HG03066 (cell line): ENCODE measurements at regions not wholly inside any gene's neighbourhood (a gene's known extent, or its start where the extent isn't known, plus 50 kb on each side); places are given as distances from the start of the nearest gene placed in this dataset.

Experiments used
- ATAC-seq: cut with Tn5 transposase; IDR thresholded peaks from one replicate; pipeline ENCODE4 v1.9.1; 2021; ENCODE audit warnings: low read depth; ENCODE audit not compliant: unreplicated experiment

DNA sequence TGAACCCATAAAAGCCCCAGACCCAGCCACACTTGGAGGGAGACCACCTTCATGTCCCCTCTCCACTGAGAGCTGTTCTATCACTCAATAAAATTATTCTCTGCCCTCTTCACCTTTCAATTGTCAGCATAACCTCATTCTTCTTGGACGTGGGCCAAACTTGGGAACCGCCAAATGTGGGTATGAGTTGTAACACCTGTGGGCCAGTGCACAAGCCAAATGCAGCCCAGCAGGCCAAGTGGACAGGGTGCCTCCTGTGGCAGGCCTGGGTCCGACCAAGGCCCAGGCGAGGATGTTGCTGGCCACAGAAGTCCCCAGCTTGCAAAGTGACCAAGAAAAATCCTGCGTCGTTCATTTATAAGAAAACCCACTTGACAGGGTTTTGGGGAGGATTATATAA lies 621.2 kb downstream of the METTL15 start:
- ATAC-seq, result no peak

- ATAC-seq, result no peak
Observed at GRCh38 chr11:28728666-28729065, 620.5 kb downstream of the METTL15 start.

DNA sequence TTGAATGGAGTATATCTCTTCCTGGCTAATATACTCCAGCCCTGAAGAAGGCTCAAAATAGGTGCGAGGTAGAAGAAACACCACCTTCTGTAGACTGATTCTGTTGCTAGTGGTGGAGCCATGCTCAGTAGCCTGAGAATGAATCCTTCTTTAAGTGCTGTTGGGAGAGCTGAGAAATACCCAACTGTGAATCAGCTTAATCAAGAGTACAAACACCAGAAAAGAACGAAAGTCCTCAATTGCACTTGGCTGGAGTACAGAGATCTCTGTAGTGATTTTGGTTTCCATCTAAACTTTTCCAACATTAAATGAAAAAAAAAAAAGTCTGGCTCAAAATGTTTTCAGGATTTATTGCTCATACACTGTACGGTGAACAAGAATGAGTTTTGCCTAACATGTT lies 619.1 kb downstream of the METTL15 start:
- no peak for ATAC-seq

DNA sequence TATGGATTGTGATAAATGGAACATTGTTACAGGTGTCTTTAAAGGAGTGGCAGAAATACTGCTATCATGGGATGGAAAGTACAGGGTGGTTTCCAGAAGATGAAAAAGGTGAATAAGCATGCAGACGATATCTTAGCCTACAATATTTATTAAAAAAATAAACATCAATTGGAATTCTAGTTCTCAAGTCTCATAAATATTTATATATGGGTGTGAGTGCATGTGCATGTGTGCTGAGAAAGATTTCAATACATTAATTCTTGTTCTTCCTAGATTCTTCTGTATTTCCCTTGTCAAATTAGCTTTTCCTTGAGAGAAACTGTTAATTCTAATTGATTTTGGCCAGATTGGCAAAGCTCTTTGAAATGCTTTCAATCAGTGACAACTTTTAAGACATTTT lies 618.2 kb downstream of the METTL15 start:
- ATAC-seq, result no peak

GRCh38 chr11:28715726-28716125 lies 607.5 kb downstream of the METTL15 start:
- ATAC-seq, result no peak

DNA sequence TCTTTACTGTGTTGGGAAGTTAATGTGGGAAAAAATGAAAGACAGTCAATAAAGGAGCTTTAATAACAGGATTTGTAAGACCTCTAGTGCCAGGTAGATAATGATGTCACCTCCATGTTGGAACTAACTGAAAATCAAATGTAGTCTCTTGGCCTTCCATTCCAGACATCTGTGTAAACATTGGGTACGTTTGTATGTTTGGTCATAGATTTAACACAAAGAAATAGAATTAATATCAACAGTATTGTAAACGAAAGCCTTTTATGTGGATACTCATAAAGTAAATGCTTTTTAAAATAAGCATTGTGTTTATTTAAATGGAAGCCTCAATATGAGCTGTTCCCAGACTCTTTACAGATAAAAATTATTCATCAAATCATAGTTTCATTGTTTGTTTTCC lies 605.7 kb downstream of the METTL15 start:
- ATAC-seq, result no peak

DNA sequence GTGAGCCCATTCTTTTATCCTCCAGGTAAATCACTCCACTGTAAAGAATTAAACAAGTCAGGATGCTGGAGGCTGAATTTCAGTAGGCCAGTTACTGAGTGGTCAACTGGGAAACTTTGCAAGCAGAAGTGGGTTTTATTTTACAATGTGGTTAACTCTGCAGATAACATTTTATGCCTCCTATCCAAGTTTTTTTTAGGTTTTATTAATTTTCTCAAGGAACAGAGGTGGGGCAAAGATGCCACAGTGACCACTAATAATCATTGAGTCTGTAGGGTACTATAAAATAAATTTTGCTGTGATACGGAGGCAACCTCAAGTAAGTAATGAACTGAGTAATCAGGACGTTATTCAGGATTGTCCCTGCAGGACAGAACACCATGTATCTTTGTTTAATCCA lies 599.9 kb downstream of the METTL15 start:
- ATAC-seq, result no peak

DNA sequence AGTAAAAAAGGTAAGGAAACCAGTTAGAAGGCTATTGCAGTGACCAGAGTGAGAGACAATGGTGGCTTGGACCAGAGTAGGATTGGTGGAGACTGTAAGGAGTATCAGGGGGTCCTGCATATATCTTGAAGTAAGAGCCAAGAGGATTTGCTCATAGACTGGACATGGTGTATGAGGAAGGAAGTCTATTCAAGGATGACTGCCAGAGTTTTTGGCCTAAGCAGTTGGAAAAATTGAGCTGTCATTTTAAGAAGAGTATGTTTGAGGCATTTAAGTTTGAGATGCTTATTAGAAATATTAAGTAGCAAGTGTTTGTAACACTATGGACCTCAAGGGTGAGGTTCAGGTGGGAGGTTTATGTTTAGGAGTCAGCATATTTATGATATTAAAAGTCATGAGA lies 596.6 kb downstream of the METTL15 start:
- no peak for ATAC-seq

- ATAC-seq, result no peak
Observed at GRCh38 chr11:28703371-28703770, 595.2 kb downstream of the METTL15 start.

GRCh38 chr11:28702871-28703270 lies 594.7 kb downstream of the METTL15 start:
- ATAC-seq, result no peak

DNA sequence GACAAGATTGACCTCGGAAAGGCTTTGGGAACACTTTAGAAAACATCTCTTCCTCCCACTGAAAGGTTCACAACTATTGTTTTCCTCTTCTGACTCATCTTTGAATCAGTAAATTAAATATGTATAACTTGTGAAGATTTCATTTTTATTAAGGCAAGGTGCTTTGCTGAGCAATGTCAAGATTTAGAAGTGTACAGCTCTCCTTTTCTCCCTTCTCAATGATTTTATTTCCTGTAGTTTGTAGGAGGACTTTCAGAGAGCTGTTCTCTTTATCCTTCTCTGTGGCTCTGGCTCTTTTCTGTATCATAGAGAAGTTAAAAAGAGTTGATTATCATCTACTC lies 594.2 kb downstream of the METTL15 start:
- ATAC-seq, result no peak

DNA sequence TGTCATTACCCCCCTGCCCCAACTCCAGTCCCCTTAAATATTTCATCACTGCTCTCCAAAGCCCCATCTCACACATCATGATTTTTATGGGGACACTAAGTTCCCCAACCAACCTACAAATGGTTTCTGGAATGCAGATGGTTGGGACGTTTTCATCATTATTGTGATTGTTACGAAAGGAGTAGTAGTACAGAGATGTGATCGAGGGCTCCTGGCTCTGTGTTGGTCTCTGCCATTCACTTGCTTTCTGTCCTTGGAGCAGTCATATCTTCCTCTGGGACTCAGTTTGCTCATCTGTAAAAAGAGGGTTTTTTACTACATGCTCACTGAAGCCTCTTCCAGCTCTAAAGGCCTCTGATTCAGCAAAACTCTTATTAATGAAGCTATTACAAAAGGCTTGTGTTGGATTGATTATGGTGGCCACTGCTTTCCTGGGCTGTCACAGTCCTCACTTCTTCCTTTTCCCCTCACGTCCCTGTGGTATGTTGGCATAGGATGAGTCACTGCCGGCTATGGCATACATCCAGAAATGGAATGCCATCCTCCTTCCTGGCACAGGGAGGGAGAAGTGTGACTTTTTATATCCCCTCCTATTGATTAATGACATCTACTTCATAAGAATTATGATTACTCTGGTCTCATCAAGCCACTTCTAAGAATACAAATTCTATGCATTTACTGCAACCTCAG lies 593.7 kb downstream of the METTL15 start:
- ATAC-seq, result no peak

DNA sequence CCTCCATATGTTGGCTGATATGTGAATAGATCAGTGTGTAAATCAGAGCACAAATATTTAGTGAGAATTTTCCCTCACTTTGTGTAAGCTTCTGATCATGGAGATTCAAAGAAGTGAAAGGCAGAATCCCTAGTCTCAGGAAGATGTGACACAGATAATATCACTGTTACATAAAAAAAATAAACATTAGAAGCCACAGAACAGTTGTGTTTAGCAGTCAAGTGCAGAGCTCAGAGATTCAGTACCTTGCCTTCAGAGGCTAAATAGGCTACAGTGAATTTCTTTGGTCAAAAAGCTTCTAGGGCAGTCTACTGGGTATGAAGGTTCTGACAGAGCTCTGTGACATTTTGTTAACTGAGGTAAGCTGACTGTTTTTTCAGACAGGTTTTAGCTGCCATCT lies 591.5 kb downstream of the METTL15 start:
- no peak for ATAC-seq

- ATAC-seq, result no peak
Observed at GRCh38 chr11:28697920-28698827, 590.0 kb downstream of the METTL15 start.

DNA sequence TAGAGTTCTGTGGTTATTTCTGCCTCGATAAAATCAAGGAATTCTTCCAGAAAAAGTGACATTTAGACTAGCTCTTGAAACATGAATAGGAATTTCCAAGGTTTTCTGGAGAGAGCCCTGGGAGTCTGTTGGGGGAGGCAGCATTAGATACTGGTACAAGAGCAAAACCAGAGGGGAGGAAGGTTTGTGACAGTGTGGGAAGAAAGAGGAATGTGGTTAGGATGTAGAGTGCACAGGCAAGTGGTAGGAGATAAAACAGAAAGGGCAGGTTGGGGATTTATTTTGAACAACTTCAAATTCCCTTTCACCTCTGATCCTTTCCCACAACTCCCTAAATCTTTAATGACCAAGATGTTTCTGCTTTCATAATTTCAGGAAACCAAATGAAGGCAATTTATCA lies 588.4 kb downstream of the METTL15 start:
- ATAC-seq, result no peak

- no peak for ATAC-seq
Observed at GRCh38 chr11:28690746-28691145, 582.6 kb downstream of the METTL15 start.

DNA sequence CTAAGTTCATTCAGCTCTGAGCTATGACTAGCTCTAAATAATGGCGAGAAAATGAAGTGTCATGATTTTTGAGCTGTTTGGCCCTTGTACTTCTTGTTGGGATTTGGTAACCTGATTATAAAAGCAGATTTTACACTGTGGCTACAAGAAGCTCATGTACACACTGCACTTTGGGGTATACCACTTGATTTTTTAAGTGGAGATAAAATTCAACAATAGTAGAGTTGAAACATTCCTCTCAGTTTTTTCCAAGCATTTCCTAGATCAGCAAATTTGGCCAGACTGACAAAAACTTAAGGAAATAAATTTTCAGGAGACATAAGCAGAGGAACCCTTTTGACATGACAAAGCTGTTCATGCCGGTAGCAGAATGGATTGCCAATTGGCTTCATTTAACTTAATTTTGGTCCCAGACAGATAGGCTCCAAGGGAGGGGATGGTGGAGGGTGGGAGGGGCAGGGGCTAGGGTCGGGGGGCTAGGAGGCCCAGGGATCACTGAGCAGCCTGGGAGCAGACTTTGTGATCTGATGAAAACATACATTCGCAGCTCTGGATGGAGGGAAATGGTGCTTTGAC lies 575.9 kb downstream of the METTL15 start:
- no peak for ATAC-seq

DNA sequence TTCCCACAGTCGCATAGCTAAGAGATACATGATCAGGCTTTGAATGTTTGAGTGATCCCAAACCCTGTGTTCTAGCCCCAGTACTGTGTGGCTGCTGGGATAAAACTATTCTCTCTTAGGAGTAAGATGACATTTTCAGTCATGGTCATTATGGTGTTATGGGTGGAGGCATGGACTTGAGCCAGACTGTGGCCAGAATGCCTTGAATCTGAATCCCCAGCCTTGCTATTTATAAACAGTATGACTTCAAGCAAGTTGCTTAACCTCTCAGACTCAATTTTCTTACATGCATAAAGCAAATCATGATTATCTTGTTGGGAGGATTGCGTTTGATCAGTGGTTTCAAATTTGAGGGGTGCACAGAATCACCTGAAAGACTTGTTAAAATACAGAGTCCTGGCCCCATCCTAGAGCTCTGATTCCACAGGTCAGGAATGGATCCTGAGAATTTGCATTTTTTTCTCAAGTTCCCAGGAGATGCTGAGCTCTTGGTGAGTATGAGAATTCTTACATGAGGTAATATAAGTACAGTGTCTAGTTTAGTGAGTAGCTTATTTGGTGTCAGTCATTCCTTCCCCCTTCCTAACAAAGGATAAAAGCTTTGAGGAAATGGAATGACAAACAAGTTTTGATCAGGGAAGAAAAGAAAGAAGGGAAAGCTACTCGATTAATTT lies 571.7 kb downstream of the METTL15 start:
- no peak for ATAC-seq

- no peak for ATAC-seq
Observed at GRCh38 chr11:28677721-28678120, 569.5 kb downstream of the METTL15 start.

DNA sequence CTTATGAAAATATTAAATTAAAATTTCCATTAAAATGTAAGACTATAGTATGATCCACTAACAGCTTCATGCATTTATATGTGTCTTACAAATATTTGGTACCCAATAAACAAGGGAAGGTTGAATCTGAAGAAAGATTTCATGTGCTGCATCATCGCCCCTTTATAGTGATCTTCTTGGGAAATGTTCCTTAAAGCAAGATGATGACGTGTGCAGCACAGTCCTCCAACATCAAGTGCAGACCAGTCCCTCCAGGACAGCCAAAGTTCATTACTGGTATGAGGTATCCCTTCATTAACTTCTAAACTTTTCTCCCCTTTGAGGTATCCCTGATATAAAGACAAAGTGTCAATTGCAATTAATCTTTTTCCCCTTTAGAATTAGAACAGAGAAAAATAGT lies 567.0 kb downstream of the METTL15 start:
- ATAC-seq, result no peak

DNA sequence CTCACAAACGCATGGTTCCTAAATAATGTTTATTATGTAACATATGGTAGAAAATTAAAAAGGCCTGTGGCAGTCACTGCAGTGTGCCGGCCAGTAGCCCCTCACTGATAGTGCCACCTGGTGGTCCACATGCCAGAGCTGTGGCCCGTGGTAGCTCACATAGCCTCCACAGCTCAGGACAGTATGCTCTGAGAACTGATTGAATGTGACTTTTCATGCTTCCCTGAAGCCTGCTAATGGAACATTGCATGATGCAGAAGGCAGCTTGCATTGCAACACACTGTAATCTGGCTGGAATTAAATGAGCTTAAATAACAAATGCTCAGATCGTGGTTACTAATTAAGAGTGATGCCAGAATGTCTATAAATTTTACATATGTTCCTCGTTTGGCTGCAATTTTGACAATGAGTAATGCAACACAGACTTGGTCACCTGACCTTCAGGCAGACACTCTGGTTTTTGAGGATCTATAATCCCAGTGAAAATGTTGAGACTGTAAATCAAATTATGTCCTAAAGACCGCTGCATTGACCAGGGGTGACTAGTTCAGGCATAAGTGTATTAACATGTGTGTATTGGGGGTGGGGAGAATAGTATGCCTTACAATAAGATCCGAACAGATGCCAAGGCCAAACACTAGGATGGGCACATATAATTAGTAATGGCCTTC lies 566.4 kb downstream of the METTL15 start:
- no peak for ATAC-seq
